ENCODE measurements at regions not wholly inside any gene's neighbourhood (a gene's known extent, or its start where the extent isn't known, plus 50 kb on each side); places are given as distances from the start of the nearest gene placed in this dataset.
"Not testable (repeated sequence)": the region's sequence is repeated elsewhere in the genome, so short reads cannot be mapped to it uniquely, and the experiment has no call there.

DNA sequence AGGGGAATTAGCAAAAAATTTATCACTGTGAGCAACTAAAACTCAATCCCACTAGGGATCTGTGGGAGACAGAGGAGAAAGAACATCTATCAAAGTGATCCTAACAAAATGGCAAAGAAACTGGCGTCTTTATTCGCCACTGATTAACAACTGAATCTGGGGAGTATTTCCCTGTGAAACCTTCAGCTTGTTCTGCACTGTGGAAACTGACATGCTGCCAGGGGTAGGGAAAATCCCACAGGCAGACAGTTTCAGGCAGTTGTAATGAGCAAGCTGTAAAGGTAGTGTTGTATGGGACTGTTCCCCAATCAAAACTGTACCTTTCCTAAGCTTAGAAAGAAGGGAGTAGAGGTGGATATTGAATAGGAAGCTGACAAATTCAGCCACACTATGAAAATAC is 611.7 kb downstream of the VGLL3 start:
- H3K4me3 ChIP-seq (ENCODE audit: low read depth, poor library complexity, severe bottlenecking) = no peak overlapping the region
- 66 to 68% methylated on average over 2 of the region's 2 CpGs for WGBS, 2 donors
- TF ChIP-seq CTCF (IDR thresholded peaks at IDR 0.05) (no peak), POLR2A (IDR thresholded peaks at IDR 0.05) (no peak)
- intact Hi-C loops (cut with DNase I; ENCODE audit: low total_unique reads) = no loop called here
- no peak for DNase-seq (ENCODE audit: low spot score in 2 of 2)

GRCh38 chr3:86378829-86379228 is 612.1 kb downstream of the VGLL3 start:
- intact Hi-C loops (cut with DNase I; ENCODE audit: low total_unique reads) = no loop called here
- DNase-seq (ENCODE audit: low spot score in 2 of 2) = no peak
- TF ChIP-seq POLR2A (IDR thresholded peaks at IDR 0.05) (no peak), CTCF (IDR thresholded peaks at IDR 0.05) (no peak)
- WGBS, 2 donors = 67 to 76% methylated on average over 2 of the region's 2 CpGs
- H3K4me3 ChIP-seq (ENCODE audit: low read depth, poor library complexity, severe bottlenecking) = no peak overlapping the region

DNA sequence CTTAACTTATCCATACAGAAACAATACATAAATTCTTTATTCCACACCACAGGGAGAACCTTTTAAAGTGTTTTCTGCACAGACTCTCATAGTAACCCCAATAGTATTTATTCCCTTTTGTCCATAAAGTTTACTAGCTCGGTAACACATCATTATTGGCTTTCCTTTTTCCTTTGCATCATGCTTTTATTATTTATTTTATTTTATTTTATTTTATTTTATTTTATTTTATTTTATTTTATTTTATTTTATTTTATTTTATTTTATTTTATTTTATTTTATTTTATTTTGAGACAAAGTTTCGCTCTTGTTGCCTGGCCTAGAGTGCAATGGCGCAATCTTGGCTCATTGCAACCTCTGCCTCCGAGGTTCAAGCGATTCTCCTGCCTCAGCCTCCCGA is 655.4 kb downstream of the VGLL3 start:
- intact Hi-C loops (cut with DNase I; ENCODE audit: low total_unique reads); H3K4me3 ChIP-seq (ENCODE audit: low read depth, poor library complexity, severe bottlenecking); DNase-seq (ENCODE audit: low spot score in 2 of 2): not testable (repeated sequence)
- 92 to 96% methylated on average over 6 of the region's 6 CpGs for WGBS, 2 donors

GRCh38 chr3:86333636-86334035 is 657.3 kb downstream of the VGLL3 start:
- 91 to 96% methylated on average over 3 of the region's 3 CpGs for WGBS, 2 donors
- no peak for TF ChIP-seq CTCF (IDR thresholded peaks at IDR 0.05)
- TF ChIP-seq POLR2A (IDR thresholded peaks at IDR 0.05) = no peak
- no peak for DNase-seq (ENCODE audit: low spot score in 2 of 2)
- no peak overlapping the region for H3K4me3 ChIP-seq (ENCODE audit: low read depth, poor library complexity, severe bottlenecking)
- intact Hi-C loops (cut with DNase I; ENCODE audit: low total_unique reads) = no loop called here

GRCh38 chr3:86303935-86304334 is 687.0 kb downstream of the VGLL3 start:
- 96 to 100% methylated on average over 1 of the region's 1 CpG for WGBS, 2 donors
- no peak for TF ChIP-seq POLR2A (IDR thresholded peaks at IDR 0.05)
- no peak for TF ChIP-seq CTCF (IDR thresholded peaks at IDR 0.05)
- no peak for DNase-seq (ENCODE audit: low spot score in 2 of 2)
- H3K4me3 ChIP-seq (ENCODE audit: low read depth, poor library complexity, severe bottlenecking) = no peak overlapping the region
- intact Hi-C loops (cut with DNase I; ENCODE audit: low total_unique reads) = no loop called here

- no peak for TF ChIP-seq CTCF (IDR thresholded peaks at IDR 0.05)
- no peak overlapping the region for H3K4me3 ChIP-seq (ENCODE audit: low read depth, poor library complexity, severe bottlenecking)
- intact Hi-C loops (cut with DNase I; ENCODE audit: low total_unique reads) = no loop called here
- DNase-seq (ENCODE audit: low spot score in 2 of 2) = no peak
- WGBS, 2 donors = 91 to 93% methylated on average over 12 to 22 of the region's 30 CpGs
Measured at GRCh38 chr3:86282106-86282787, 708.7 kb downstream of the VGLL3 start.

Data from lower leg skin (tissue), 4 donors.